HepG2 (cell line): ENCODE measurements at regions not wholly inside any gene's neighbourhood (a gene's known extent, or its start where the extent isn't known, plus 50 kb on each side); places are given as distances from the start of the nearest gene placed in this dataset.

Experiments used
- ZNF75D ChIP-seq: sonication (generic); formaldehyde crosslinking; IDR thresholded peaks from 2 replicates; pipeline ENCODE4 v1.8.1; 2023; ENCODE audit warnings: missing genetic modification reagents, mild to moderate bottlenecking, borderline replicate concordance
- ZNF782 ChIP-seq: sonication (generic); formaldehyde crosslinking; IDR thresholded peaks from 2 replicates; pipeline ENCODE4 v1.4.0; 2020; ENCODE audit warnings: missing genetic modification reagents, mild to moderate bottlenecking, borderline replicate concordance
- ZSCAN21 ChIP-seq: sonication (generic); formaldehyde crosslinking; IDR thresholded peaks from 2 replicates; pipeline ENCODE4 v1.8.0; 2022; ENCODE audit warnings: mild to moderate bottlenecking, missing genetic modification reagents, moderate library complexity, borderline replicate concordance
- TF ChIP-seq, protein P1 (sequence below): sonication (generic); formaldehyde crosslinking; IDR thresholded peaks from 2 replicates; pipeline ENCODE4 v1.5.0; 2020; ENCODE audit warnings: mild to moderate bottlenecking, missing genetic modification reagents, borderline replicate concordance

DNA sequence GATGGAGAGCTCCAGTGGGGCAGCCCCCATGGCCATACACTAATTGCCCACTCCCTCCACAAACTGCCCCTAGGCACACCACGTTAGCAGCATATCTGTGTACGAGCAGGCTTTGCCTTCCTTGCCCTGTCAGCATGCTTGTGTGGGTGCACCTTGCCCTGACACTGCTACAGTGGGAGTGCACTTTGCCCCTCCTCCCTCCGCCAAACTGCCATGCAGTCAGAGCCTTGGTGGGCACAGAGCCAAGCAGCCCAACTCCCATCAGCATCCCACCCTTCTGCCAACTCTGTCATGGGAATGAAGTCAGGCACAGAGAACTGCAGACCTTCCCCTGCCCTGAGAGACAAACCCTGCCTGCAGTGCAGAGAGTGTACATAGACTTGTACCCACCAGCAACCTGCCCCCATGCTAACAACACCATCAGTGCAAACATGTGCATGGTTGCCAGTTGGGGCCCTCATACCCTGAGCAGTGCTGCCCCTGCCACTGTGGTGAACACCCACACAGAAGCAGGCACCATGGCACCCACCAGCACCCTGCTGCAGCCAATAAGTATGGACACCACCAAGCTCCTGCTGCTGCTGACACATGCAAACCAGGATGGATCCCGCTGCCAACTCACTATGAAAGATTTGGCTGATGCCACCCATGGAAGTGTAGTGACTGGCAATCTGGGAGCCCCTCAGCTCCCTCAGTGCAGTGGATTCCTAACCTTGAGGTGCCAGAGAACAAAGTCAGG, 1197.7 kb upstream of the CELF2 start (continued):
- TF ChIP-seq, protein P1, sequence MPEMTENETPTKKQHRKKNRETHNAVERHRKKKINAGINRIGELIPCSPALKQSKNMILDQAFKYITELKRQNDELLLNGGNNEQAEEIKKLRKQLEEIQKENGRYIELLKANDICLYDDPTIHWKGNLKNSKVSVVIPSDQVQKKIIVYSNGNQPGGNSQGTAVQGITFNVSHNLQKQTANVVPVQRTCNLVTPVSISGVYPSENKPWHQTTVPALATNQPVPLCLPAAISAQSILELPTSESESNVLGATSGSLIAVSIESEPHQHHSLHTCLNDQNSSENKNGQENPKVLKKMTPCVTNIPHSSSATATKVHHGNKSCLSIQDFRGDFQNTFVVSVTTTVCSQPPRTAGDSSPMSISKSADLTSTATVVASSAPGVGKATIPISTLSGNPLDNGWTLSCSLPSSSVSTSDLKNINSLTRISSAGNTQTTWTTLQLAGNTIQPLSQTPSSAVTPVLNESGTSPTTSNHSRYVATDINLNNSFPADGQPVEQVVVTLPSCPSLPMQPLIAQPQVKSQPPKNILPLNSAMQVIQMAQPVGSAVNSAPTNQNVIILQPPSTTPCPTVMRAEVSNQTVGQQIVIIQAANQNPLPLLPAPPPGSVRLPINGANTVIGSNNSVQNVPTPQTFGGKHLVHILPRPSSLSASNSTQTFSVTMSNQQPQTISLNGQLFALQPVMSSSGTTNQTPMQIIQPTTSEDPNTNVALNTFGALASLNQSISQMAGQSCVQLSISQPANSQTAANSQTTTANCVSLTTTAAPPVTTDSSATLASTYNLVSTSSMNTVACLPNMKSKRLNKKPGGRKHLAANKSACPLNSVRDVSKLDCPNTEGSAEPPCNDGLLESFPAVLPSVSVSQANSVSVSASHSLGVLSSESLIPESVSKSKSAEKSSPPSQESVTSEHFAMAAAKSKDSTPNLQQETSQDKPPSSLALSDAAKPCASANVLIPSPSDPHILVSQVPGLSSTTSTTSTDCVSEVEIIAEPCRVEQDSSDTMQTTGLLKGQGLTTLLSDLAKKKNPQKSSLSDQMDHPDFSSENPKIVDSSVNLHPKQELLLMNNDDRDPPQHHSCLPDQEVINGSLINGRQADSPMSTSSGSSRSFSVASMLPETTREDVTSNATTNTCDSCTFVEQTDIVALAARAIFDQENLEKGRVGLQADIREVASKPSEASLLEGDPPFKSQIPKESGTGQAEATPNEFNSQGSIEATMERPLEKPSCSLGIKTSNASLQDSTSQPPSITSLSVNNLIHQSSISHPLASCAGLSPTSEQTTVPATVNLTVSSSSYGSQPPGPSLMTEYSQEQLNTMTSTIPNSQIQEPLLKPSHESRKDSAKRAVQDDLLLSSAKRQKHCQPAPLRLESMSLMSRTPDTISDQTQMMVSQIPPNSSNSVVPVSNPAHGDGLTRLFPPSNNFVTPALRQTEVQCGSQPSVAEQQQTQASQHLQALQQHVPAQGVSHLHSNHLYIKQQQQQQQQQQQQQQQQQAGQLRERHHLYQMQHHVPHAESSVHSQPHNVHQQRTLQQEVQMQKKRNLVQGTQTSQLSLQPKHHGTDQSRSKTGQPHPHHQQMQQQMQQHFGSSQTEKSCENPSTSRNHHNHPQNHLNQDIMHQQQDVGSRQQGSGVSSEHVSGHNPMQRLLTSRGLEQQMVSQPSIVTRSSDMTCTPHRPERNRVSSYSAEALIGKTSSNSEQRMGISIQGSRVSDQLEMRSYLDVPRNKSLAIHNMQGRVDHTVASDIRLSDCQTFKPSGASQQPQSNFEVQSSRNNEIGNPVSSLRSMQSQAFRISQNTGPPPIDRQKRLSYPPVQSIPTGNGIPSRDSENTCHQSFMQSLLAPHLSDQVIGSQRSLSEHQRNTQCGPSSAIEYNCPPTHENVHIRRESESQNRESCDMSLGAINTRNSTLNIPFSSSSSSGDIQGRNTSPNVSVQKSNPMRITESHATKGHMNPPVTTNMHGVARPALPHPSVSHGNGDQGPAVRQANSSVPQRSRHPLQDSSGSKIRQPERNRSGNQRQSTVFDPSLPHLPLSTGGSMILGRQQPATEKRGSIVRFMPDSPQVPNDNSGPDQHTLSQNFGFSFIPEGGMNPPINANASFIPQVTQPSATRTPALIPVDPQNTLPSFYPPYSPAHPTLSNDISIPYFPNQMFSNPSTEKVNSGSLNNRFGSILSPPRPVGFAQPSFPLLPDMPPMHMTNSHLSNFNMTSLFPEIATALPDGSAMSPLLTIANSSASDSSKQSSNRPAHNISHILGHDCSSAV = no peak
- no peak for TF ChIP-seq ZSCAN21 (CRISPR knock-in tag)
- no peak for TF ChIP-seq ZNF782 (CRISPR knock-in tag)
- TF ChIP-seq ZNF75D (CRISPR knock-in tag) = no peak
